HG03565 (cell line): ENCODE measurements at regions not wholly inside any gene's neighbourhood (a gene's known extent, or its start where the extent isn't known, plus 50 kb on each side); places are given as distances from the start of the nearest gene placed in this dataset.

Experiments
- ATAC-seq: cut with Tn5 transposase; IDR thresholded peaks from one replicate; pipeline ENCODE4 v1.9.1; 2021; ENCODE audit warnings: mild to moderate bottlenecking, moderate library complexity; ENCODE audit not compliant: unreplicated experiment

- ATAC-seq: no peak
Measured at GRCh38 chr22:48569476-48570233, 1258.0 kb downstream of the BRD1 start.

GRCh38 chr22:48568736-48569330 lies 1258.8 kb downstream of the BRD1 start:
- ATAC-seq: no peak

- ATAC-seq: no peak
Measured at GRCh38 chr22:48567213-48567975, 1260.3 kb downstream of the BRD1 start.

GRCh38 chr22:48566741-48567140 lies 1260.9 kb downstream of the BRD1 start:
- no peak for ATAC-seq

- ATAC-seq: no peak
Measured at GRCh38 chr22:48565901-48566501, 1261.7 kb downstream of the BRD1 start.

GRCh38 chr22:48564995-48565394 lies 1262.7 kb downstream of the BRD1 start:
- ATAC-seq: no peak

- ATAC-seq: no peak
Measured at GRCh38 chr22:48563966-48564330, 1263.7 kb downstream of the BRD1 start.

GRCh38 chr22:48563118-48563965 lies 1264.3 kb downstream of the BRD1 start:
- ATAC-seq: no peak

GRCh38 chr22:48561676-48562075 lies 1266.0 kb downstream of the BRD1 start:
- no peak for ATAC-seq

- ATAC-seq: no peak
Measured at GRCh38 chr22:48560836-48561235, 1266.8 kb downstream of the BRD1 start.

GRCh38 chr22:48560389-48560751 lies 1267.3 kb downstream of the BRD1 start:
- no peak for ATAC-seq

- no peak for ATAC-seq
Measured at GRCh38 chr22:48559647-48560388, 1267.9 kb downstream of the BRD1 start.

GRCh38 chr22:48558606-48559402 lies 1268.9 kb downstream of the BRD1 start:
- no peak for ATAC-seq

- ATAC-seq: no peak
Measured at GRCh38 chr22:48558016-48558415, 1269.7 kb downstream of the BRD1 start.

- no peak for ATAC-seq
Measured at GRCh38 chr22:48557473-48557872, 1270.2 kb downstream of the BRD1 start.

GRCh38 chr22:48556751-48557150 lies 1270.9 kb downstream of the BRD1 start:
- no peak for ATAC-seq

GRCh38 chr22:48556222-48556621 lies 1271.5 kb downstream of the BRD1 start:
- no peak for ATAC-seq

- no peak for ATAC-seq
Measured at GRCh38 chr22:48555606-48556005, 1272.1 kb downstream of the BRD1 start.

- ATAC-seq: no peak
Measured at GRCh38 chr22:48554893-48555572, 1272.6 kb downstream of the BRD1 start.
